ENCODE measurements at regions not wholly inside any gene's neighbourhood (a gene's known extent, or its start where the extent isn't known, plus 50 kb on each side); places are given as distances from the start of the nearest gene placed in this dataset.

GRCh38 chr1:4090976-4091660 is 191.0 kb upstream of the C1orf174 start:
- TF ChIP-seq POLR2A (IDR thresholded peaks at IDR 0.05) (no peak), CTCF (IDR thresholded peaks at IDR 0.05) (no peak)

Data from thyroid gland (tissue), 4 donors.